Urothelium cell line (cell line): ENCODE measurements at regions not wholly inside any gene's neighbourhood (a gene's known extent, or its start where the extent isn't known, plus 50 kb on each side); places are given as distances from the start of the nearest gene placed in this dataset.
A peak's percentile ranks its signal among the peaks of the same experiment; 100 is the strongest.

Experiments used
- DNase-seq: peaks from one replicate; pipeline ENCODE4 v3.0.0; 2011; ENCODE audit warnings: low spot score, mixed read lengths
- FAIRE-seq: peaks from 2 replicates; lab custom pipeline; 2011; peaks lifted over from hg19 to GRCh38; lab: Jason Lieb, UNC

- FAIRE-seq (no peak), DNase-seq (no peak)
Observed at GRCh38 chr9:135287627-135288026, 192.0 kb upstream of the PPP1R26 start.

- FAIRE-seq (no peak), DNase-seq (no peak)
Observed at GRCh38 chr9:135288054-135288453, 191.5 kb upstream of the PPP1R26 start.

- FAIRE-seq (no peak), DNase-seq (peak; percentile 34)
Observed at GRCh38 chr9:135289081-135289491, 190.5 kb upstream of the PPP1R26 start.

- DNase-seq: no peak
- no peak for FAIRE-seq
Observed at GRCh38 chr9:135290086-135290485, 189.5 kb upstream of the PPP1R26 start.

GRCh38 chr9:135290566-135290965 lies 189.0 kb upstream of the PPP1R26 start:
- no peak for DNase-seq
- FAIRE-seq: no peak

- DNase-seq (no peak), FAIRE-seq (no peak)
Observed at GRCh38 chr9:135291165-135291564, 188.4 kb upstream of the PPP1R26 start.

- FAIRE-seq: no peak
- peak; percentile 45 for DNase-seq
Observed at GRCh38 chr9:135294836-135295235, 184.7 kb upstream of the PPP1R26 start.

- FAIRE-seq (no peak), DNase-seq (no peak)
Observed at GRCh38 chr9:135295551-135296300, 183.9 kb upstream of the PPP1R26 start.

GRCh38 chr9:135296735-135297455 lies 182.7 kb upstream of the PPP1R26 start:
- DNase-seq: no peak
- FAIRE-seq: no peak

GRCh38 chr9:135297456-135298075 lies 182.0 kb upstream of the PPP1R26 start:
- DNase-seq: no peak
- FAIRE-seq: no peak

GRCh38 chr9:135299239-135299590 lies 180.4 kb upstream of the PPP1R26 start:
- FAIRE-seq (no peak), DNase-seq (no peak)

- FAIRE-seq: no peak
- DNase-seq: no peak
Observed at GRCh38 chr9:135299651-135300345, 179.8 kb upstream of the PPP1R26 start.

- DNase-seq (no peak), FAIRE-seq (no peak)
Observed at GRCh38 chr9:135300346-135301141, 179.0 kb upstream of the PPP1R26 start.

- DNase-seq: no peak
- FAIRE-seq: no peak
Observed at GRCh38 chr9:135301271-135302263, 178.0 kb upstream of the PPP1R26 start.

GRCh38 chr9:135302329-135303279 lies 177.0 kb upstream of the PPP1R26 start:
- no peak for DNase-seq
- FAIRE-seq: no peak

- DNase-seq (no peak), FAIRE-seq (no peak)
Observed at GRCh38 chr9:135303280-135303647, 176.3 kb upstream of the PPP1R26 start.

- DNase-seq: no peak
- no peak for FAIRE-seq
Observed at GRCh38 chr9:135303865-135304499, 175.6 kb upstream of the PPP1R26 start.

- DNase-seq (no peak), FAIRE-seq (no peak)
Observed at GRCh38 chr9:135304886-135305285, 174.7 kb upstream of the PPP1R26 start.
